H1 (cell line): ENCODE measurements at regions not wholly inside any gene's neighbourhood (a gene's known extent, or its start where the extent isn't known, plus 50 kb on each side); places are given as distances from the start of the nearest gene placed in this dataset.

Experiments
- ASH2L ChIP-seq: fragments of 200-600, 300-600 bp; sonication (generic); IDR thresholded peaks from one replicate; pipeline ENCODE4 v1.7.1; 2017; ENCODE audit warnings: low read length
- CTBP2 ChIP-seq: IDR thresholded peaks from 2 replicates; pipeline ENCODE4 v1.7.0; 2011; ENCODE audit warnings: borderline replicate concordance, mild to moderate bottlenecking, moderate library complexity, mixed read lengths, low read length; ENCODE audit not compliant: insufficient read depth, insufficient read length
- HDAC6 ChIP-seq: IDR thresholded peaks from one replicate; pipeline ENCODE4 v1.7.1; 2012; ENCODE audit warnings: low read depth, mild to moderate bottlenecking, inconsistent platforms, low read length, moderate library complexity
- POLR2AphosphoS5 ChIP-seq: IDR thresholded peaks from 2 replicates; pipeline ENCODE4 v1.6.1; 2011; ENCODE audit warnings: low read depth, low read length
- RXRA ChIP-seq: IDR thresholded peaks from 2 replicates; pipeline ENCODE4 v1.6.1; 2011; ENCODE audit warnings: low read depth, mild to moderate bottlenecking, low read length, moderate library complexity; ENCODE audit not compliant: insufficient read depth
- YY1 ChIP-seq: IDR thresholded peaks from 2 replicates; pipeline ENCODE4 v1.6.1; 2011; ENCODE audit warnings: low read depth, mild to moderate bottlenecking, low read length

- TF ChIP-seq HDAC6 = no peak
- TF ChIP-seq POLR2AphosphoS5 = no peak
- TF ChIP-seq ASH2L = no peak
- no peak for TF ChIP-seq CTBP2
- no peak for TF ChIP-seq RXRA
- no peak for TF ChIP-seq YY1
- TF ChIP-seq, all 59 proteins: peak for 0
Observed at GRCh38 chr11:130561441-130561881, 113.0 kb downstream of the ADAMTS15 start (continued).
